HG03196 (cell line): ENCODE measurements at regions not wholly inside any gene's neighbourhood (a gene's known extent, or its start where the extent isn't known, plus 50 kb on each side); places are given as distances from the start of the nearest gene placed in this dataset.
A peak's percentile ranks its signal among the peaks of the same experiment; 100 is the strongest.

Experiments
- ATAC-seq: cut with Tn5 transposase; IDR thresholded peaks from one replicate; pipeline ENCODE4 v1.9.1; 2021; ENCODE audit not compliant: unreplicated experiment

DNA sequence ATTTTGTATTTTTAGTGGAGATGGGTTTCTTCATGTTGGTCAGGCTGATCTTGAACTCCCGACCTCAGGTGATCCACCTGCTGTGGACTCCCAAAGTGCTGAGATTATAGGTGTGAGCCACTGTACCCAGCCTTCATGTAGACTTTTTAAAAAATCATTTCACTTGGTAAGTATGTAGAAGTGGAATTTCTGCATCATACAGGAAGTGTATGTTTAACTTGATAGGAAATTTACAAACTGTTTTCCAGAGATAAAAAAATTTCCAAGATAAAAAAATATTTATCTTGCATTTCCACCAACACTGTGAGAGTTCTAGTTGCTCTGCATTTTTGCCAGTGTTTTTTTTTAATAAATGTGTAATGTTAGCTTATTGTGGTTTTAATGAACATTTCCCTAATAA is 155.8 kb downstream of the ZNF608 start:
- no peak for ATAC-seq

DNA sequence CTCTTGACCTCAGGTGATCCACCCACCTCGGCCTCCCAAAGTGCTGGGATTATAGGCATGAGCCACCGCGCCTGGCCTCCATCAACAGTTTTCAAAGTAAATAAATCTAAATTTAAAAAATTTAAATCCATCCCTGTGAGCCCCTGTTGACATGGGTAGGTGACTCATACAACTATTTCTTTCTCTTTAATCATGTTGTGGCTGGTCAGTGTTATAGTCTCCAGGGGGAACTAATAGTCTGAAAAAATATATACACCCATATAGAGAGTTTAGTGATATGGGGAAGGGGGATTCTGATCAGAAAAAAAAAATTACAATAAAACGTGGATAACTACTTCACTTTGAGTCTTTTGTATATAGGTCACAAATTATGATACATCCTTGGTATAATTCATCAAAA is 159.2 kb downstream of the ZNF608 start:
- ATAC-seq: no peak

- ATAC-seq: no peak
These were observed 161.3 kb downstream of the ZNF608 start for GRCh38 chr5:124584991-124585715.

GRCh38 chr5:124583469-124584350 is 162.7 kb downstream of the ZNF608 start:
- ATAC-seq: peak; percentile 99

- ATAC-seq: no peak
These were observed 163.9 kb downstream of the ZNF608 start for GRCh38 chr5:124582561-124582840.

DNA sequence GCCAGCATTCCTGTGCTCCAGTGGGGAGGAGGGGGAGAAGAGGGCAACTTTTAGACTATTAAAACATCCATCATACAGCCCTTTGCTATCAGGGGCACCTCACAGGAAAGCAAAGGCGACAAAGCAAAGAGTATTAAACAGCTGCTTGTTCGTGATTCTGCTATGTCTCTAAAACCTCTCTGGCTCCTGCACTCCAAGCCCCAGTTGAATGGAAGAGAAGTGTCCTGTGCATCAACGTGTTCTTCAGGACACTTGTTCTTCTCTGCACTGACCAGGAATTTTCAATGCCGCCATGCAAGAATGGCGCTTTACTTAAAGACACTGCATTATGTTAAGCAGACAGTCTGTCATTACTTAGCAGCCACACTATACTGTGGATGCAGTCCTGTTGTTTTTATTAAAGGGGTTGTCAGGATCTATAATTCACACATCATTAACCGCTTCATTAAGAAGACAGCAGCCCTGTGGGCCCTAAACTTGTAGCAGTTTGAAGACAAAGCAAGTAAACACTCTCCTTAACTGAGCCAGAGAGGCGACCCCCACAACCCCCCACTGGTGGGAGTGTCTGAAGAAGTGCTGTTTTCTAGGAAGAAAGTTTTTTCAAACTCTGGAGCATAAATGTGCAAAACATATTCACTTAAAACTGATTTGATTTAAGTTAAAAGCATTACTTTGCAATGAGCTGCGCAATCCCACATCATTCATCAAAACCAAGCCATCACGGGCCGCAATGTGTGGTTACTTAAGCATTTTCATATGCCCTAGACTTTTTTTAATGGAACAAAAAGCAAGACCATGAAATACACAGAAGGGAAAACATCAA is 164.5 kb downstream of the ZNF608 start:
- ATAC-seq: no peak

- ATAC-seq: no peak
These were observed 165.3 kb downstream of the ZNF608 start for GRCh38 chr5:124580925-124581737.

DNA sequence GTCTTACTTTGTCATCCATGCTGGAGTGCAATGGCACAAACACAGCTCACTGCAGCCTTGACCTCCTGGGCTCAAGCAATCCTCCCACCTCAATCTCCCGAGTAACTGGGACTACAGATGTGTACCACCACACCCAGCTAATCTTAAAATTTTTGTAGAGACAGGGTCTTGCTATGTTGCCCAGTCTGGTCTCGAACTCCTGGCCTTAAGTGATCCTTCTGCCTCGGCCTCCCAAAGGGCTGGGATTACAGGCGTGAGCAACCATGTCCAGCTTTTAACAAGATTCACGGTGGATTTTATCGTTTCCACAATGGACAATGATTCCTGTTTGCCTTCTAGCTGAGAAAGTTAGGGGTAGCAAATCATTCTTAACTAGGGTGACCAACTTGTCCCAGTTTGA is 165.9 kb downstream of the ZNF608 start:
- ATAC-seq: no peak

DNA sequence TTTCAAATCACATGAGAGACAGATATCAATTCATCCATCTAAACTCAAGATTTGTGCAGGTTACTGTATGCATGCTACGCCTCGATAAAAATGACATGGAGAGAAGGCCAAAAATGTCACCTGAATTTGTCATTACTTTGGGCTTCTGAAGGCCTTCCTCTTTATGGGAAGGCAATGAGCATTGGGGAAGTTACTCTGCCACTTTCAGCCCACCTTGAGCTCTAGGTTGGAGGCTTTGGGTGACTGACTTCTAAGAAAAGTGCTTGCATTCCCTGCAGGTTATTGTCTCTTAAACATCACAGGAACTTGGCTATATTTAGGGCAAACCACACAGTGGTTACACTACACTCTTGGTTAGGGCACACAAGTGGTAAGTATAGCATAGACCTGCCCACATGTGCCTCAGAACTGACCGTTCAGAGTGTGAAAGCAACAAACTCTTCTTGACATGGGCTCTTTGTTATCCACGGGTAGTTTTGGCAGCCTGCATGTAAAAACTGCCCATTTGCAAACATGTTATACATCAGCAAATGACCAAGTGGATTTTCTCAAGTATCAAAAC is 169.5 kb downstream of the ZNF608 start:
- peak; percentile 88 for ATAC-seq

- no peak for ATAC-seq
These were observed 170.7 kb downstream of the ZNF608 start for GRCh38 chr5:124575725-124576124.

GRCh38 chr5:124574521-124575436 is 171.7 kb downstream of the ZNF608 start:
- ATAC-seq: no peak

DNA sequence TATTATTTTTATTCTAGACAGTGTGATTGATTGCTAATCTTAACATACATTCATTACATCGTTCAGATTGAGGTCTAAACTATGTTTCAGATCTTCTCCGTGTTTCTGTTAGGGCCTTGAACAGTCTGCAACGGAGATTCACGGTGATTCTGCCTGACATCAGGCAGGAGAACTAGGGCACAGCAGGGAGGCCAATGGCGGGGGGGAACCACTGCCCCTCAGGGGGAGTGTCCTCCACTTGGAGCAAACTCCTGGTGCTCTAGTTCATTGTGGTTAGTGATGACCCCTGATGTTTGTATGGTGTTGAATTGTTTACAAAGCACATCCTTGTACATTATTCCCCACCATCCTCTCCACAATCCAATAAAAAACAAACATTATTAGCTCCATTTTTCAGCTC is 173.5 kb downstream of the ZNF608 start:
- ATAC-seq: no peak

GRCh38 chr5:124570285-124571035 is 176.0 kb downstream of the ZNF608 start:
- no peak for ATAC-seq

- no peak for ATAC-seq
These were observed 179.5 kb downstream of the ZNF608 start for GRCh38 chr5:124566875-124567450.

DNA sequence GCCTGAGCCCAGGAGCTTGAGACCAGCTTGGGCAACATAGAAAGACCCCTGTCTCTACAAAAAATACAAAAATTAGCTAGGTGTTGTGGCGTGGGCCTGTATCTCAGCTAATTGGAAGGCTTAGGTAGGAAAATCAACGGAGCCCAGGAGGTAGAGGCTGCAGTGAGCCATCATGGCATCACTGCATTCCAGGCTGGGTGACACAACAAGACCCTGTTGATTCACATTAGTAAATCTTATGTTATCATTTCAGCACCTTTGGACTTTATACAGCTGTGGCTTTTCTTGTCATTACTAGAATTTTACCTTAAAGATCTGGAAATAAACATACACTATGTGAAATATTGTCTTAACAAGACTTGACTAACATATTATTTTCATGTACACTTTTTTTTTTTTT is 185.0 kb downstream of the ZNF608 start:
- ATAC-seq: no peak

GRCh38 chr5:124560370-124560769 is 186.1 kb downstream of the ZNF608 start:
- ATAC-seq: no peak

DNA sequence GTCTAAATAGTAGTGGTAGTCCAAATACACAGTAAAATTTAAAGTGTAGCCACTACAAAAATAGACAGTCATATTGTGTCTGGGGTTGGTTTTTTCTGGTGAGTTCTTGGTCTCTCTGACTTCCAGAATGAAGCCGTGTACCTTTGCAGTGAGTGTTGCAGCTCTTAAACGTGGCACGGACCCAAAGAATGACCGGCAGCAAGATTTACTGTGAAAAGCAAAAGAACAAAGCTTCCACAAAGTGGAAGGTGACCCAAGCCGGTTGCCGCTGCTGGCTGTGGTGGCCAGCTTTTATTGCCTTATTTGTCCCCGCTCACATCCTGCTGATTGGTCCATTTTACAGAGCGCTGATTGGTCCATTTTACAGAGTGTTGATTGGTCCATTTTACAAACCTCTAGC is 188.7 kb downstream of the ZNF608 start:
- no peak for ATAC-seq
